ENCODE measurements at regions not wholly inside any gene's neighbourhood (a gene's known extent, or its start where the extent isn't known, plus 50 kb on each side); places are given as distances from the start of the nearest gene placed in this dataset.

DNA sequence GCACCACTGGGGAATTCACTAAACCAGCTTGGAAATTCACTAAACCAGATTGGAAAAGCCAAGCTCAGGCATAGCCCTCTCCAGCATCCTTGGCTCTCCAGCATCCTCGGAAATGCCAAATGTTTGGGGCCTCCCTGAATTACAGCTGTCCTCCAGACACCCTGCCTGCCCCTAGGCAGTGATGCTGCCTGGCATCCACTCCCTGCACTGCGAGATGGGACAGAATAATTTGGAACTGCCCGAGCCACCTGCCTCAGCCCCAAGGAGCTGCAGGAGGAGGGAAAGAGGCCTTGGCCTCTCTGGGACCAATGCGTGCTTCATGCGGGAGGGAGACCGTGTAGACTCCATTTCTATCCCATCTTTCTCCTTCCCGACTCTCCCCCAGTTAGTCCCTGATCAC is 64.3 kb downstream of the INSIG1 start:
- TF ChIP-seq, protein P1, sequence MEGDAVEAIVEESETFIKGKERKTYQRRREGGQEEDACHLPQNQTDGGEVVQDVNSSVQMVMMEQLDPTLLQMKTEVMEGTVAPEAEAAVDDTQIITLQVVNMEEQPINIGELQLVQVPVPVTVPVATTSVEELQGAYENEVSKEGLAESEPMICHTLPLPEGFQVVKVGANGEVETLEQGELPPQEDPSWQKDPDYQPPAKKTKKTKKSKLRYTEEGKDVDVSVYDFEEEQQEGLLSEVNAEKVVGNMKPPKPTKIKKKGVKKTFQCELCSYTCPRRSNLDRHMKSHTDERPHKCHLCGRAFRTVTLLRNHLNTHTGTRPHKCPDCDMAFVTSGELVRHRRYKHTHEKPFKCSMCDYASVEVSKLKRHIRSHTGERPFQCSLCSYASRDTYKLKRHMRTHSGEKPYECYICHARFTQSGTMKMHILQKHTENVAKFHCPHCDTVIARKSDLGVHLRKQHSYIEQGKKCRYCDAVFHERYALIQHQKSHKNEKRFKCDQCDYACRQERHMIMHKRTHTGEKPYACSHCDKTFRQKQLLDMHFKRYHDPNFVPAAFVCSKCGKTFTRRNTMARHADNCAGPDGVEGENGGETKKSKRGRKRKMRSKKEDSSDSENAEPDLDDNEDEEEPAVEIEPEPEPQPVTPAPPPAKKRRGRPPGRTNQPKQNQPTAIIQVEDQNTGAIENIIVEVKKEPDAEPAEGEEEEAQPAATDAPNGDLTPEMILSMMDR (conservative IDR thresholded peaks at IDR 0.05 in 1 of 2, IDR thresholded peaks at IDR 0.05 in 1 of 2; ENCODE audit: extremely low read depth in 1 of 2, insufficient read depth in 1 of 2, low read depth in 1 of 2, low read length in 2 of 2): no peak
- no peak for TF ChIP-seq EZH2 (IDR thresholded peaks at IDR 0.05; ENCODE audit: borderline replicate concordance, low read length)

Measured in mammary epithelial cell (primary cell).